HG03469 (cell line): ENCODE measurements at regions not wholly inside any gene's neighbourhood (a gene's known extent, or its start where the extent isn't known, plus 50 kb on each side); places are given as distances from the start of the nearest gene placed in this dataset.

Experiments
- ATAC-seq: cut with Tn5 transposase; IDR thresholded peaks from one replicate; pipeline ENCODE4 v1.9.1; 2021; ENCODE audit warnings: mild to moderate bottlenecking, moderate library complexity, moderate number of reproducible peaks; ENCODE audit not compliant: unreplicated experiment

- ATAC-seq: no peak
Observed at GRCh38 chr16:85497622-85498314, 115.4 kb upstream of the GSE1 start.

GRCh38 chr16:85498607-85499006 is 114.5 kb upstream of the GSE1 start:
- ATAC-seq: no peak

GRCh38 chr16:85500220-85500619 is 112.9 kb upstream of the GSE1 start:
- no peak for ATAC-seq

- no peak for ATAC-seq
Observed at GRCh38 chr16:85501900-85502299, 111.2 kb upstream of the GSE1 start.

- ATAC-seq: no peak
Observed at GRCh38 chr16:85502357-85502756, 110.8 kb upstream of the GSE1 start.

GRCh38 chr16:85503679-85504231 is 109.4 kb upstream of the GSE1 start:
- ATAC-seq: no peak

GRCh38 chr16:85504242-85504641 is 108.9 kb upstream of the GSE1 start:
- ATAC-seq: no peak

- no peak for ATAC-seq
Observed at GRCh38 chr16:85505794-85506634, 107.1 kb upstream of the GSE1 start.

GRCh38 chr16:85506635-85506911 is 106.5 kb upstream of the GSE1 start:
- ATAC-seq: no peak

- ATAC-seq: no peak
Observed at GRCh38 chr16:85507342-85507741, 105.8 kb upstream of the GSE1 start.

- no peak for ATAC-seq
Observed at GRCh38 chr16:85508388-85508787, 104.7 kb upstream of the GSE1 start.

- ATAC-seq: no peak
Observed at GRCh38 chr16:85508993-85509392, 104.1 kb upstream of the GSE1 start.

GRCh38 chr16:85510041-85510659 is 103.0 kb upstream of the GSE1 start:
- ATAC-seq: no peak

- no peak for ATAC-seq
Observed at GRCh38 chr16:85511938-85512807, 100.9 kb upstream of the GSE1 start.

- ATAC-seq: no peak
Observed at GRCh38 chr16:85512808-85513115, 100.4 kb upstream of the GSE1 start.

GRCh38 chr16:85513180-85513579 is 99.9 kb upstream of the GSE1 start:
- ATAC-seq: no peak

- no peak for ATAC-seq
Observed at GRCh38 chr16:85513649-85514048, 99.5 kb upstream of the GSE1 start.

GRCh38 chr16:85514295-85514597 is 98.9 kb upstream of the GSE1 start:
- no peak for ATAC-seq

- no peak for ATAC-seq
Observed at GRCh38 chr16:85514598-85515318, 98.4 kb upstream of the GSE1 start.

GRCh38 chr16:85515319-85515745 is 97.8 kb upstream of the GSE1 start:
- ATAC-seq: no peak
